T-helper 2 cell (primary cell): ENCODE measurements at regions not wholly inside any gene's neighbourhood (a gene's known extent, or its start where the extent isn't known, plus 50 kb on each side); places are given as distances from the start of the nearest gene placed in this dataset.
"Not testable (repeated sequence)": the region's sequence is repeated elsewhere in the genome, so short reads cannot be mapped to it uniquely, and the experiment has no call there.

Source experiments
- DNase-seq, 5 experiments: peaks; one replicate each; pipeline versions ENCODE4 v3.0.0 to v3.0.0-alpha.2; 2012 to 2022

GRCh38 chr4:54585321-54586000 is 72.3 kb upstream of the KIT start:
- DNase-seq = no peak

- DNase-seq = no peak
Measured at GRCh38 chr4:54586320-54586955, 71.3 kb upstream of the KIT start.

GRCh38 chr4:54587107-54587891 is 70.5 kb upstream of the KIT start:
- DNase-seq = no peak

GRCh38 chr4:54588404-54588803 is 69.4 kb upstream of the KIT start:
- no peak for DNase-seq

- no peak for DNase-seq
Measured at GRCh38 chr4:54589586-54589985, 68.2 kb upstream of the KIT start.

- DNase-seq = no peak
Measured at GRCh38 chr4:54593795-54594322, 63.9 kb upstream of the KIT start.

- no peak for DNase-seq
Measured at GRCh38 chr4:54596201-54596600, 61.6 kb upstream of the KIT start.

GRCh38 chr4:54597678-54598077 is 60.1 kb upstream of the KIT start:
- DNase-seq = not testable (repeated sequence)

GRCh38 chr4:54602175-54602574 is 55.6 kb upstream of the KIT start:
- not testable (repeated sequence) for DNase-seq

GRCh38 chr4:54607067-54607466 is 50.7 kb upstream of the KIT start:
- DNase-seq = no peak

GRCh38 chr4:54607521-54607920 is 50.2 kb upstream of the KIT start:
- no peak for DNase-seq
